BLaER1 treated with 17β-estradiol and CSF1 and Interleukin-3, amounts not matched to agents 10 nM and 100 nM (cell line): ENCODE measurements at regions not wholly inside any gene's neighbourhood (a gene's known extent, or its start where the extent isn't known, plus 50 kb on each side); places are given as distances from the start of the nearest gene placed in this dataset.

Experiments used
- H3K27ac ChIP-seq, 11 experiments: shearing (Covaris generic); formaldehyde crosslinking; 2 replicates each; pipeline ENCODE4 v1.8.1; 2022
- H3K27me3 ChIP-seq, 11 experiments: shearing (Covaris generic); formaldehyde crosslinking; 2 replicates each; pipeline ENCODE4 v1.8.1; 2022
- H3K36me3 ChIP-seq, 11 experiments: shearing (Covaris generic); formaldehyde crosslinking; 2 replicates each; pipeline ENCODE4 v1.8.1; 2022
- H3K4me1 ChIP-seq, 10 experiments: shearing (Covaris generic); formaldehyde crosslinking; 2 replicates each; pipeline ENCODE4 v1.8.1; 2022
- H3K4me2 ChIP-seq, 11 experiments: shearing (Covaris generic); formaldehyde crosslinking; 2 replicates each; pipeline ENCODE4 v1.8.1; 2022
- H3K4me3 ChIP-seq, 10 experiments: shearing (Covaris generic); formaldehyde crosslinking; 2 replicates each; pipeline ENCODE4 v1.8.1; 2022
- H3K9ac ChIP-seq, 11 experiments: shearing (Covaris generic); formaldehyde crosslinking; 2 replicates each; pipeline ENCODE4 v1.8.1; 2022
- H3K9me3 ChIP-seq, 11 experiments: shearing (Covaris generic); formaldehyde crosslinking; replicated peaks in 1 of 11; 2 replicates each; pipeline ENCODE4 v1.8.1; 2022
- H4K20me1 ChIP-seq, 11 experiments: shearing (Covaris generic); formaldehyde crosslinking; 2 replicates each; pipeline ENCODE4 v1.8.1; 2022
- Cebpa-rat ChIP-seq, 11 experiments: shearing (Covaris generic); IDR thresholded peaks; 2 replicates each; pipeline ENCODE4 v1.8.1; 2022

DNA sequence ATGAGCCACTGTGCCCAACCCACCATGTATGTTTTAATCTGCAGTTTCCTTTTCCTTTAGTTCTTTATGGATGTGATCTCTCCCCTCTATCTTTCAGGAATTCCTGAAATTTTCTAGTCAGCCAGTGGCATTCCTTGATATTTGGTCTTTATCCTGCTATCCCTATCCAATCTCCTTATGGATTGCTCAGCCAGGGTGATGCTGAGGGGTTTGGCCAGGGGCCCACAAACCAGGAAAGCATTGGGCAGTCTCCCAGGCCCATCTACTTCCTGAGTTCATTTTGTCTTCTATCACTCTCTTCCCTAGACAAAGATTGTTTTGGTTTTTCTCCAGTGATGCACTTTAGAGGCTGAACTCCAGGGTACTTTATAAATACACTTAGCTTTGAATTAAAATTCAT is 115.9 kb downstream of the KATNIP start:
- Histone ChIP-seq H3K27ac (no peak overlapping the region), H3K9ac (no peak overlapping the region), H3K4me2 (no peak overlapping the region), H3K4me1 (no peaks in the 10 kb centered on the region), H3K27me3 (no peaks in the 10 kb centered on the region), H3K4me3 (no peak overlapping the region), H3K36me3 (peaks cover 0 to 48% (median 4%) of the 10 kb centered on the region in 11 experiments; a peak in 6 of 22 replicates), H3K9me3 (peaks cover 0 to 10% (median 0%) of the 10 kb centered on the region in 11 experiments; a peak in 2 of 22 replicates), H4K20me1 (no peaks in the 10 kb centered on the region; a peak in 1 of 22 replicates)
- TF ChIP-seq Cebpa-rat (IDR thresholded peaks at IDR 0.05) = no peak

DNA sequence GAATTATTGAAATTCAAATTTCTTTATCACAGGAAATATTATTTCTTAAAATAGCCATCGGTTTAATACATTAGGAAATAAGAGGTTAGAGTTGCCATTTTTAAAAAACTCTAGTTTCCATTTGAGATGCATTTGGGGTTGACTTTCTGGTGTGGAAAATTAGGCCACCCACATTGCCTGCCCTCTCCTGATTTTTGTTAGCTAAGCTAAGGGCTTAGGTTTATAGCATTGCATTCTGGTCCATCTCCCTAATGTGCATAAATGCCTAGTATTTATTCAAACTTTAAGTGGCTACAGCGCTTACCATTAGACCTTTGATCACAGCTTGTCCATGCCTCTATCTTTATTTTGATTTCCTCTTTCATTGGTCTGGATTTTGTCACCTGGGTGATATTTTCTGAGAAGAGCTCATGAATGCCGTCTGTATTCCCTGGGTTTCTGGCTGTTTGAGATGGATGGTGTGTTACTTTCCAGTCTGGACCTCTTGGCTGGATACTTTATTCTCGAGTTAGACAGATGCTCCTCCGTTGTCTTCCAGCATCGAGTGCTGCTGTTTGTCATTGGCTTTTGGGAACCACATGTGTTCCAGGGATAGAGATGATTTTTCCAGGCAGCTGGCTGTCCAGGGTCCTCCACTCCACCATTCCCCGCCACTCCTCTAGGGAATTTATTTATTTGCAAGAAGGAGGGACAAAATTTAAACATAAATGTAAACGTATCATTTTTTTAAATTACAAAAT is 120.3 kb downstream of the KATNIP start:
- H3K9me3 ChIP-seq = peaks cover 0 to 10% (median 5%) of the 10 kb centered on the region in 11 experiments; a peak in 6 of 22 replicates
- H3K27ac ChIP-seq = no peak overlapping the region
- no peaks in the 10 kb centered on the region for H4K20me1 ChIP-seq
- H3K9ac ChIP-seq = no peak overlapping the region
- H3K36me3 ChIP-seq = peaks cover 0 to 56% (median 0%) of the 10 kb centered on the region in 11 experiments; a peak in 9 of 22 replicates
- H3K4me1 ChIP-seq = no peaks in the 10 kb centered on the region
- H3K27me3 ChIP-seq = no peaks in the 10 kb centered on the region
- no peak overlapping the region for H3K4me3 ChIP-seq
- no peak for TF ChIP-seq Cebpa-rat (IDR thresholded peaks at IDR 0.05)
- no peak overlapping the region for H3K4me2 ChIP-seq

DNA sequence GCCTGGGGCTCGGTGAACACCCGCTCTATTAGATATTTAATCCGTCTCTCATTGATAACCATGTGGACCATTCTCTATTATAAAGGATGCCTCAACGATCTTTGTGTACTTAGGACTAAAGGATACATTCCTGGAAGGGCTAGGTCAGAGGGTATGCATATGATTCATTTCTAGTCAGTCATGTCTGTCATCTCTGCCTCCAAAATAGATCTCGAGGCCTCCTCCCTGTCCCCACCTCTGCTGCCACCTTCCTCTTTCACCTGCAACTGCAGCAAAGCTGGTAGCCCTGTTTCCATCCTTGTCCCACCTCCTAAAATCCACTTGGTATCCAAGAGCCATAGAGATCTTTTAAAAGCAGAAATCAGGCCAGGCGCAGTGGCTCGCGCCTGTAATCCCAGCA is 121.5 kb downstream of the KATNIP start:
- Histone ChIP-seq H3K9me3 (peaks cover 0 to 10% (median 5%) of the 10 kb centered on the region in 11 experiments; a peak in 6 of 22 replicates), H4K20me1 (no peaks in the 10 kb centered on the region), H3K4me3 (no peak overlapping the region), H3K36me3 (peaks cover 0 to 48% (median 0%) of the 10 kb centered on the region in 11 experiments; a peak in 9 of 22 replicates), H3K27me3 (no peaks in the 10 kb centered on the region), H3K4me2 (no peak overlapping the region), H3K9ac (no peak overlapping the region), H3K27ac (no peak overlapping the region), H3K4me1 (peaks cover 0 to 3% (median 0%) of the 10 kb centered on the region in 10 experiments; a peak in 3 of 20 replicates)
- no peak for TF ChIP-seq Cebpa-rat (IDR thresholded peaks at IDR 0.05)

DNA sequence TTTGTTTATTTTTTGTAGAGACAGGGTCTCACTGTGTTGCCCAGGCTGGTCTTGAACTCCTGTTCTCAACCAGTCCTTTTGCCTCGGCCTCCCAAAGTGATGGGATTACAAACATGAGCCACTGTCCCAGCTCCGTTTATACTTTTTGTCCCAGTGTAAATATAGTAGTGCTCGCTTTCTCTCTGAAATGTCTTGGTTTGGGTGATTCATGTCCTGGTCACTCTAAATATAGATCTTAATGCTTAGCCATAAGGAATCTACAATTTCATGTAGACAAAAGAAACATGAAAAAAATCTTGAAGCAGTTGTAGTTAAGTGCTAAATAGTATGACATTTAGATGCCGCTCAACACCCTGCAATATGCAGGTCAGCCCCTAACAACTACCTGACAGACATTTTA is 126.9 kb downstream of the KATNIP start:
- Histone ChIP-seq H3K27me3 (no peaks in the 10 kb centered on the region), H4K20me1 (no peaks in the 10 kb centered on the region), H3K4me3 (no peak overlapping the region), H3K36me3 (peaks cover 13 to 72% (median 37%) of the 10 kb centered on the region in 11 experiments; a peak in 20 of 22 replicates), H3K9me3 (peaks cover 0 to 10% (median 0%) of the 10 kb centered on the region in 11 experiments; a peak in 4 of 22 replicates), H3K27ac (no peak overlapping the region), H3K4me2 (peak overlapping the region in 3 of 11 experiments; percentile 13 to 44 (median 29); a peak in 3 of 22 replicates), H3K4me1 (peaks cover 0 to 8% (median 0%) of the 10 kb centered on the region in 10 experiments; a peak in 5 of 20 replicates), H3K9ac (no peak overlapping the region)
- TF ChIP-seq Cebpa-rat (IDR thresholded peaks at IDR 0.05) = no peak

DNA sequence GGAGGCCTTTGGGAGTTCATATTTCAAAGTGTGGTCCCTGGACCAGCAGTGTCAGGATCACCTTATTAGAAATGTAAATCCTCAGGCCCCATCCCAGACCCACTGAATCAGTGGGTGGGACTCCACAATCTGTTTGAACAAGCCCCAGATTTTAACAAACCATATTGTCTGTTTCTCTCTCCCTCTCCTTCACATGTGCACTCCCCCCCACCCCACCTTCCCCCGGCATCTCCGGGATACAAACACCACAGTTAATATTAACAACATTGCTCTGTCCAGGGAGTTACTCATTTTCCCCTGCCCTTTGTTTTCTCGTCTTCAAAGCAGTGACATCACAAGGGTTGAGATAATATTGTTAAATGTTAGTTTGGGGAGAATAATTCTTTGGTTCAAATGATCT is 127.3 kb downstream of the KATNIP start:
- Histone ChIP-seq H3K4me1 (peaks cover 0 to 8% (median 0%) of the 10 kb centered on the region in 10 experiments; a peak in 5 of 20 replicates), H3K9ac (no peak overlapping the region), H3K9me3 (peaks cover 0 to 10% (median 0%) of the 10 kb centered on the region in 11 experiments; a peak in 4 of 22 replicates), H3K36me3 (peaks cover 17 to 77% (median 42%) of the 10 kb centered on the region in 11 experiments; a peak in 21 of 22 replicates), H3K27ac (no peak overlapping the region), H3K27me3 (no peaks in the 10 kb centered on the region), H3K4me3 (no peak overlapping the region), H3K4me2 (no peak overlapping the region), H4K20me1 (no peaks in the 10 kb centered on the region)
- no peak for TF ChIP-seq Cebpa-rat (IDR thresholded peaks at IDR 0.05)

DNA sequence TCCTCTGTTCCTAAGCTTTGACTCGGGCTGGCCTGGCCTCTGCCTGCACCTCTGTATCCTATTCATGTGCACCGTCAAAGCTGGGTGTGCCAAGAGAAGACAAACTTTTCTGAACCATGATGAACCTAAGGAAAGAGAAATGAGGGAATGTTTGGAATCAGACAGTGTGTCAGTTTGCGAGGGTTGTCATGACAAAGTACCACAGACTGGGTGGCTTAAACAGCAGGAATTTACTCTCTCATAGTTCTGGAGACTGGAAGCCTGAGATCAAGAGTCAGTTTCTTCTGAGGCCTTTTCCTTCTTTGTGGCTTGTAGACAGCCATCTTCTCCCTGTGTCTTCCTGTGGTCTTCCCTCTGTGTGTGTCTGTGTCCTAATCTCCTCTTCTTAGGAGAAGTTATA is 129.0 kb downstream of the KATNIP start:
- TF ChIP-seq Cebpa-rat (IDR thresholded peaks at IDR 0.05) = no peak
- Histone ChIP-seq H3K4me1 (peaks cover 0 to 8% (median 0%) of the 10 kb centered on the region in 10 experiments; a peak in 5 of 20 replicates), H3K9ac (no peak overlapping the region)

DNA sequence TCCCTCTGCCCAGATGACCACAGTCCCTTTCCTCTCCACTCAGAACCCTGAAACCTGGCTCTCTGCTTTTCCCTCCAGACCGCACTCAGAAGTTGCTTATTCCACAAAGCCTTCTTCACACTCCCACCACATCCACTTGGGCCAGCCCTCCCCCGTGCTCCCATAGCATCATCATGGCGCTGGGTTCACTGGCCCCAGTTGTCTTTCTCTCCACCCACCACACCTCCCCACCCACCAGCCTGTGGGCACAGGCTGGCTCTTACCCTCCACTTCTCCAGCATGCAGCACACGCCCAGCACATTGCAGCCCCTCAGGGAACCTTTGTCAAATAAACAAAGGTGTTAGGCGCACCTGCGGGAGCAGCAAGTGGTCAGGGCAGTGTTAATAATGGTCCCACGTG is 130.0 kb downstream of the KATNIP start:
- H3K4me3 ChIP-seq = no peak overlapping the region
- no peaks in the 10 kb centered on the region for H3K27me3 ChIP-seq
- TF ChIP-seq Cebpa-rat (IDR thresholded peaks at IDR 0.05) = no peak
- H3K9ac ChIP-seq = no peak overlapping the region
- H3K4me1 ChIP-seq = peaks cover 0 to 8% (median 0%) of the 10 kb centered on the region in 10 experiments; a peak in 5 of 20 replicates
- no peak overlapping the region for H3K4me2 ChIP-seq
- H3K27ac ChIP-seq = no peak overlapping the region
- peaks cover 20 to 81% (median 50%) of the 10 kb centered on the region in 11 experiments; a peak in 21 of 22 replicates for H3K36me3 ChIP-seq
- H4K20me1 ChIP-seq = no peaks in the 10 kb centered on the region
- no peaks in the 10 kb centered on the region for H3K9me3 ChIP-seq

More for the DNA sequence above, 129.0 kb downstream of the KATNIP start:
- Histone ChIP-seq H3K4me3 (no peak overlapping the region), H3K4me2 (no peak overlapping the region), H3K27ac (no peak overlapping the region), H4K20me1 (no peaks in the 10 kb centered on the region), H3K36me3 (peaks cover 20 to 80% (median 53%) of the 10 kb centered on the region in 11 experiments; a peak in 21 of 22 replicates), H3K9me3 (peaks cover 0 to 7% (median 0%) of the 10 kb centered on the region in 11 experiments; a peak in 4 of 22 replicates), H3K27me3 (no peaks in the 10 kb centered on the region)

DNA sequence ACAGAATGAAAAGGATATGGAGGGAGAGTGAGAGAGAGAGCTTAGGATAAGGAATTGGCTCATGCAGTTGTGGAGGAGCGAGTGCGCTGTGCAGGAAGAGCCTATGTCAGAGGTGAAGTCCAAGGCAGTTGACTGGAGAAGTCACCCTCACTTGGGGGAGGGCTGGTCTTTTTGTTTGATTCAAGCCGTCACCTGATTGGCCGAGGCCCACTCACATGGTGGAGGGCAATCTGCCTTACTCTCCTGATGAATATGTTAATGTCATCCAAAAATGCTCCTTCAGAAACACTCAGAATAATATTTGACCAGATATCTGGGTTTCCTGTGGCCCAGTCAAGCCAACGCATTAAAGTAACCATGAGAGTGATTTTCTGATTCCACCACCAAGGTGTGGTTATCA is 131.7 kb downstream of the KATNIP start:
- Histone ChIP-seq H3K9me3 (no peaks in the 10 kb centered on the region), H3K4me1 (peaks cover 0 to 3% (median 0%) of the 10 kb centered on the region in 10 experiments; a peak in 5 of 20 replicates), H3K27me3 (no peaks in the 10 kb centered on the region), H3K4me3 (no peak overlapping the region), H3K4me2 (no peak overlapping the region), H4K20me1 (no peaks in the 10 kb centered on the region), H3K27ac (no peak overlapping the region), H3K9ac (no peak overlapping the region), H3K36me3 (peaks cover 20 to 80% (median 50%) of the 10 kb centered on the region in 11 experiments; a peak in 21 of 22 replicates)
- no peak for TF ChIP-seq Cebpa-rat (IDR thresholded peaks at IDR 0.05)

DNA sequence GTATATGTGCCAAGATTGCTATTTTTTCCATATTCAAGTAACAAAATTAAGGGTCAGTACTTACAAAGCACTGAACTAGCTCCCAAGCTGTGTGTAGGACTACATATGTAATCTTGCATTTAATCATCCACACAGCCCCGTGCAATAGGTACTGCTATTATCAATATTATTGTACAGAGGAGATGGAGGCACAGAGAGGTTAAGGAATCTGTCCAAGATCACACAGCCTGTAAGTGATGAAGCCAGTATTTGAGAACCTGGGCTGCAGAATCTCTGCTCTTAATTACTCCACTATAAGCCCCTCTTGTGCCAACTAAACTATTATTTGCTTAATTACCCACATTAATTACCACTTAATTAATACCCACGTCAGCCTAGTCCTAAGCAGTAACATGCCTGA is 134.1 kb downstream of the KATNIP start:
- no peak for TF ChIP-seq Cebpa-rat (IDR thresholded peaks at IDR 0.05)
- Histone ChIP-seq H3K4me3 (no peak overlapping the region), H3K4me2 (no peak overlapping the region), H4K20me1 (no peaks in the 10 kb centered on the region), H3K4me1 (no peaks in the 10 kb centered on the region), H3K27me3 (no peaks in the 10 kb centered on the region), H3K9ac (no peak overlapping the region), H3K27ac (no peak overlapping the region), H3K9me3 (no peaks in the 10 kb centered on the region), H3K36me3 (peaks cover 7 to 59% (median 34%) of the 10 kb centered on the region in 11 experiments; a peak in 21 of 22 replicates)
